ENCODE measurements at regions not wholly inside any gene's neighbourhood (a gene's known extent, or its start where the extent isn't known, plus 50 kb on each side); places are given as distances from the start of the nearest gene placed in this dataset.

DNA sequence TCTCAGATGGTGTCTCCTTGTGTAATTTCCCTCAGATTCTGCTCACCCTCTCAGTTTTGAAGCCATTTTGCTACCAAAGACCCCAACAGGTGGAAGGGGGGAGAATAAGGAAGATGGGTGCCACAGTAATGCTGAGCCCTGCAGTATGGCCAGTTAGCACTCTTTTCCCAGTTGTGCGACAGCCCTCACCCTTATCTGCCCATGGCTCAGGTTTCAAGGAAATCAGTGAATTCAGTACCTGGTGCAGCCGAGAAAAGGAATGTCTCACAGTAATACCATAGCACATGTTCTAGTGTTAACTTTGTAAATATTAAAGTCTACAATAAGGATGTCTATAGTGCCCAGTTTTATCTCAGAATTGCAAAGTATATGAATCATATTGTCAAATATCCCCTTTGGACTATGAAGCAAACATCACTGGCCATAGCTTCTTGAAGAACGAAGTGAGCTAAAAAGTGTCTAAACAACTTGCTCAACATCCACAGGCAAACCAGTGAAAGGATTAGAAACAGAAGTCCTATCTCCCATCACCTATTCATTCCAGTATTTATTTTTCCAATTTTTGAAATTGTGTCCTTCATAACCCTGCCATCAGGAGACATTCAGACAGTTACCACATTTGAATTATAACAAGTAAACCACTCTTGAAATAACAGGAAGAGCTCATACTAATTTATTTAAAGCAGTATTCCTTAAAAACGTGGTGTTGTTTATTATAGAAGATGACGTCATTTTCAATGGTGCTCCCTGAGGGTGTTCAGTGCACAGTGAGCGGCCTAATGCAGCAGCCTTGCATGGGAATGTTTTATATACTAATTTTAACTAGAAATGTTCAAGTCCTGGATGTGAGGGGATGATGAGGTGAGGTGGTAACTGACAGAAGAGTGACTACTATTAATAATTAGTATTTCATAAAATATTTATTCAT is 366.2 kb downstream of the TFAP2A start:
- DNase-seq (ENCODE audit: low read depth): no peak

GRCh38 chr6:10042280-10042679 is 372.6 kb downstream of the TFAP2A start:
- DNase-seq (ENCODE audit: low read depth): no peak

- no peak for DNase-seq (ENCODE audit: low read depth)
Observed at GRCh38 chr6:10033223-10033829, 381.5 kb downstream of the TFAP2A start.

- no peak for DNase-seq (ENCODE audit: low read depth)
Observed at GRCh38 chr6:10031617-10032016, 383.3 kb downstream of the TFAP2A start.

GRCh38 chr6:10030942-10031537 is 383.8 kb downstream of the TFAP2A start:
- DNase-seq (ENCODE audit: low read depth): no peak

DNA sequence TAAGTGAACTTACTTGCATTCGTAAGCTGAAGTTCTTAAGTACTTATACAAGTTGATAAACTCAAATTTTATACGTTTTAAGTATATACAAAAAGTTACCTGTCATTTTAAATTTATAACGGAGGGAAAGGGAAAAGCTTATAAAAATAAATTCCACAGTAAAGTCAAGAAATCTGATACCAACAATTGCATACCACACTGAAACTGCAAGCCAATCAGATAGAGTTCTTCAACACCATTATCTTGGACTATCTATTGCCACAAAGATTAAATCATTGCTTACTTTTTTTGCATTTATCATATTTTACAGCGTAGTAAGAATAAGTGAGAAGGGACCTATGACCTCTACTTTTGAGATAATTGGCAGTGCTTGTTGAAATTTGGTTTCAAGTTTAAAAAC is 386.7 kb downstream of the TFAP2A start:
- no peak for DNase-seq (ENCODE audit: low read depth)

- no peak for DNase-seq (ENCODE audit: low read depth)
Observed at GRCh38 chr6:10019851-10020250, 395.0 kb downstream of the TFAP2A start.

GRCh38 chr6:10014557-10014956 is 400.3 kb downstream of the TFAP2A start:
- peak; percentile 34 for DNase-seq (ENCODE audit: low read depth)

DNA sequence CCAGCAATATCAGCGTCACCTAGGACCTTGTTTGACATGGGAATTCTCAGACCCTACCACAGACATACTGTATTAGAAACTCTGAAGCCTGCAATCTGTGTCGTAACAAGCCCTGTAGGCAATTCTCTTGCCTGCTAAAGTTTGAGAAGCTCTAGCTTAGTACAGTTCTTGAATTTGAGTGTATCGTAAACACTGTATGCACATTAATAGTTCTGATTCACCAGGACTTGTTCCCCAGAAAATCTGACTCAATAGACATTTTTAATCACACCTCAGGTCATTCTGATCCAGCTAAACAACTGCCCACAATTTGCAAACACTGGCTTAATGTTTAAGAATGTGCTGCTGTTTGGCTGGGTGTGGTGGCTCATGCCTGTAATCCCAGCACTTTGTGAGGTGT is 414.3 kb downstream of the TFAP2A start:
- DNase-seq (ENCODE audit: low read depth): no peak

GRCh38 chr6:9999796-10000195 is 415.1 kb downstream of the TFAP2A start:
- DNase-seq (ENCODE audit: low read depth): no peak

GRCh38 chr6:9986273-9986672 is 428.6 kb downstream of the TFAP2A start:
- DNase-seq (ENCODE audit: low read depth): no peak

- DNase-seq (ENCODE audit: low read depth): no peak
Observed at GRCh38 chr6:9985481-9985880, 429.4 kb downstream of the TFAP2A start.

- no peak for DNase-seq (ENCODE audit: low read depth)
Observed at GRCh38 chr6:9984607-9985006, 430.3 kb downstream of the TFAP2A start.

- DNase-seq (ENCODE audit: low read depth): no peak
Observed at GRCh38 chr6:9983168-9983567, 431.7 kb downstream of the TFAP2A start.

- DNase-seq (ENCODE audit: low read depth): no peak
Observed at GRCh38 chr6:9982215-9982614, 432.7 kb downstream of the TFAP2A start.

DNA sequence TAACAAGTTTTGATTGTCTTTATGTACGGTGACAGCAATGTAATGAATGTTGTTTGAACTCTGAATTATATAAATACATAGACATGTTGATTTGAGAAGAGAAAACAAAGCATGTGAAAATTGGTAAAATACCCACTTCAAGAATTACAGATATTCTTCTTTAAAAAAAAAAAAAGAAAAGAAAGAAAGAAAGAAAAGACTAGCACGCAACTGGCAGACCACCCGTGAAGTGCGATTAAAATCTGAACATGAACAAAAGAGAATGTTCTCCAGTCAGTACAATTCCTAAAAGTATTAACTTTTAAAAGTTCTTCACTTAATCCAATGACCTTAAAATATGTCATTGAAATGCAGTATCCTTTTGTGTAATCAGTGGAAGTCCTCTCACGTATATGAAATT is 434.9 kb downstream of the TFAP2A start:
- no peak for DNase-seq (ENCODE audit: low read depth)

- no peak for DNase-seq (ENCODE audit: low read depth)
Observed at GRCh38 chr6:9978480-9978879, 436.4 kb downstream of the TFAP2A start.

- DNase-seq (ENCODE audit: low read depth): no peak
Observed at GRCh38 chr6:9977411-9977810, 437.5 kb downstream of the TFAP2A start.

- DNase-seq (ENCODE audit: low read depth): no peak
Observed at GRCh38 chr6:9961646-9962045, 453.2 kb downstream of the TFAP2A start.

DNA sequence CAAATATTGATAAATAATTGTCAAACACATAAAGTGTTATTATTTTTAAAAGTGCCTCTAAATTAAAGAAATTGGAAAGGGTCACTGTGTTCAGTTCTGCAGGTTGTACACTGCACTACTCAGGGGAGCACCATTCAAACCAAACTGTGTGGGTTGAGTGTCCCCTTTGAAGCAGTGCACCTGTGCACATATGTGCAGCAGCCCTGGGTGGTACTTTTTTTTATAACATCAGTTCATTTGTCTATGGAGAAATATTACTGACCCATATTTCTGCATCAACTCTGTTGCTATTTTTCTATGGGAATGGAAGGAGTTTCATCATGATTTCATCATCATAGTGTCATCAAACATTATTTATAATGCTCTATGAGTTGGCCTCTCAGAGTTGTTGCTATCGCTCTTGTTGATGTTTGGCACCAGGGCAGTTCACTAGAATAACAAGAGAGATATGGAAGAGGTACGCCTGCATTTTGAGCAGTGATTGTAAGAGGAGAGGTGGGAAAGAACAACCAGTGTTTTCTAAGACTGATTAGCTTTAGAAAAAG is 457.6 kb downstream of the TFAP2A start:
- no peak for DNase-seq (ENCODE audit: low read depth)

DNA sequence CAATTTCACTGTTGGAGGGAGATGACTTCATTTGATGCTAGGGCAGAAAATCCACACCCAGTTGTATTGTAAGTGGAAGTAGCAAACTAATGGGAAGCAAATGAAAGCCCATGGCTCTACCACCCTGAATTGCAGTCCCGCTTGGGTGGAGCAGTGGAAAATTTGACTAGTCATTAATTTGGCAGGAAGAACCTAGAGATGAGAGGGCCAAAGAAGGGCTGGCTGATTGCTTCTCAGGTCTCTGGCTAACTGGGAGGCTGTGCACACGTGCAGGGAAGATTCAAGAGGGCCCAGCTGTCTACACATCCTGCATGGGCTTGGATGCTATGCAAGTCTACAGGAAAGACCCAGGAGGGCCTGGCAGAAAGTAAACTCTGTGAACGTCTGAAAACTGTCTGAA is 466.2 kb downstream of the TFAP2A start:
- no peak for DNase-seq (ENCODE audit: low read depth)

- DNase-seq (ENCODE audit: low read depth): no peak
Observed at GRCh38 chr6:9943986-9944385, 470.9 kb downstream of the TFAP2A start.

DNA sequence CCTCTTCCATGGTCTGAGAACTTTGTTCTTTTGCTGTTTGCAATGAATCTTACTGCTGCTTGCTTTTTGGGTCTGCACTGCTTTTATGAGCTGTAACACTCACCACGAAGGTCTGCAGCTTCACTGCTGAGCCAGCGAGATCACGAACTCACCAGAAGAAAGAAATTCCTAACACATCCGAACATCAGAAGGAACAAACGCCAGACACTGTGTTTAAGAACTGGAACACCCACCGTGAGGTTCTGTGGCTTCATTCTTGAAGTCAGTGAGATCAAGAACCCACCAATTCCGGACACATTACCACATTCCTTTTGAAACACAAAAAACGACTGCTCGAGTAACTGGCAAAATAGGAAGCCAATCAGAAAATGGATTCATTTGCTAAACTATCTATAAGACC is 471.8 kb downstream of the TFAP2A start:
- no peak for DNase-seq (ENCODE audit: low read depth)
